WTC11 (cell line): ENCODE measurements at regions not wholly inside any gene's neighbourhood (a gene's known extent, or its start where the extent isn't known, plus 50 kb on each side); places are given as distances from the start of the nearest gene placed in this dataset.

Source experiments
- ATAC-seq: fragments of 200-7000 bp; cut with Tn5 transposase; 2 replicates; pipeline ENCODE4 v1.10.0; 2021; ENCODE audit warnings: mild to moderate bottlenecking, moderate library complexity
- CTCF ChIA-PET: fragments of 300-600 bp; sonication (Branson Sonifier 250); formaldehyde crosslinking; loops from one replicate; lab custom pipeline; 2021; ENCODE audit warnings: antibody characterized with exemption; lab: Charles Lee
- POLR2A ChIA-PET: fragments of 350-600 bp; sonication (Branson Sonifier 250); formaldehyde crosslinking; loops from one replicate; lab custom pipeline; 2021; ENCODE audit warnings: antibody characterized with exemption; lab: Charles Lee
- DNase-seq: peaks from one replicate; pipeline ENCODE4 v3.0.0; 2021; ENCODE audit warnings: low spot score
- H3K27ac Mint-ChIP-seq: 2 replicates; pipeline ENCODE4 v1.8.0; 2021; ENCODE audit warnings: mixed read lengths
- H3K27me3 Mint-ChIP-seq: 2 replicates; pipeline ENCODE4 v1.8.0; 2021; ENCODE audit warnings: low read depth, mild to moderate bottlenecking, moderate library complexity, mixed read lengths
- H3K36me3 Mint-ChIP-seq: 2 replicates; pipeline ENCODE4 v1.8.0; 2021; ENCODE audit warnings: mixed read lengths
- H3K4me1 Mint-ChIP-seq: 2 replicates; pipeline ENCODE4 v1.8.0; 2022; ENCODE audit warnings: mixed read lengths
- H3K4me3 Mint-ChIP-seq: 2 replicates; pipeline ENCODE4 v1.8.0; 2021; ENCODE audit warnings: mild to moderate bottlenecking, moderate library complexity, mixed read lengths
- H3K9me3 Mint-ChIP-seq: 2 replicates; pipeline ENCODE4 v1.8.0; 2021; ENCODE audit warnings: mixed read lengths
- CREB1 ChIP-seq: sonication (generic); formaldehyde crosslinking; IDR thresholded peaks from 2 replicates; pipeline ENCODE4 v1.8.0; 2023; ENCODE audit warnings: mild to moderate bottlenecking, missing genetic modification reagents
- FOXK1 ChIP-seq: sonication (generic); formaldehyde crosslinking; IDR thresholded peaks from 2 replicates; pipeline ENCODE4 v1.8.0; 2022; ENCODE audit warnings: mild to moderate bottlenecking, moderate library complexity, missing genetic modification reagents
- HMGA2 ChIP-seq: fragments of 250-450 bp; sonication (Bioruptor Pico); IDR thresholded peaks from 2 replicates; pipeline ENCODE4 v1.4.0; 2021; ENCODE audit warnings: mild to moderate bottlenecking, moderate library complexity
- KAT7 ChIP-seq: sonication (generic); formaldehyde crosslinking; IDR thresholded peaks from 2 replicates; pipeline ENCODE4 v1.8.1; 2023; ENCODE audit warnings: missing genetic modification reagents, mild to moderate bottlenecking, borderline replicate concordance
- TP53 ChIP-seq: sonication (generic); formaldehyde crosslinking; IDR thresholded peaks from 2 replicates; pipeline ENCODE4 v1.8.1; 2023; ENCODE audit warnings: mild to moderate bottlenecking, missing genetic modification reagents
- ZBTB21 ChIP-seq: sonication (generic); formaldehyde crosslinking; IDR thresholded peaks from 2 replicates; pipeline ENCODE4 v1.8.1; 2023; ENCODE audit warnings: mild to moderate bottlenecking, missing genetic modification reagents, borderline replicate concordance
- ZNF121 ChIP-seq: sonication (generic); formaldehyde crosslinking; IDR thresholded peaks from 2 replicates; pipeline ENCODE4 v1.8.0; 2023; ENCODE audit warnings: missing genetic modification reagents
- TF ChIP-seq, protein P1 (sequence below): sonication (generic); formaldehyde crosslinking; IDR thresholded peaks from 2 replicates; pipeline ENCODE4 v1.8.1; 2023; ENCODE audit warnings: mild to moderate bottlenecking, missing genetic modification reagents
- TF ChIP-seq, protein P2 (sequence below): sonication (generic); formaldehyde crosslinking; IDR thresholded peaks from 2 replicates; pipeline ENCODE4 v1.8.0; 2023; ENCODE audit warnings: missing genetic modification reagents, mild to moderate bottlenecking, borderline replicate concordance
- TF ChIP-seq, protein P3 (sequence below): sonication (generic); formaldehyde crosslinking; IDR thresholded peaks from 2 replicates; pipeline ENCODE4 v1.8.1; 2022; ENCODE audit warnings: low read depth, missing genetic modification reagents, borderline replicate concordance
- TF ChIP-seq, protein P4 (sequence below): sonication (generic); formaldehyde crosslinking; IDR thresholded peaks from 2 replicates; pipeline ENCODE4 v1.8.0; 2023; ENCODE audit warnings: mild to moderate bottlenecking, missing genetic modification reagents
- TF ChIP-seq, protein P5 (sequence below): sonication (generic); formaldehyde crosslinking; IDR thresholded peaks from 2 replicates; pipeline ENCODE4 v1.8.1; 2023; ENCODE audit warnings: mild to moderate bottlenecking, missing genetic modification reagents, borderline replicate concordance
- TF ChIP-seq, protein P6 (sequence below): sonication (generic); formaldehyde crosslinking; IDR thresholded peaks from 2 replicates; pipeline ENCODE4 v1.8.1; 2022; ENCODE audit warnings: mild to moderate bottlenecking, moderate library complexity, missing genetic modification reagents

DNA sequence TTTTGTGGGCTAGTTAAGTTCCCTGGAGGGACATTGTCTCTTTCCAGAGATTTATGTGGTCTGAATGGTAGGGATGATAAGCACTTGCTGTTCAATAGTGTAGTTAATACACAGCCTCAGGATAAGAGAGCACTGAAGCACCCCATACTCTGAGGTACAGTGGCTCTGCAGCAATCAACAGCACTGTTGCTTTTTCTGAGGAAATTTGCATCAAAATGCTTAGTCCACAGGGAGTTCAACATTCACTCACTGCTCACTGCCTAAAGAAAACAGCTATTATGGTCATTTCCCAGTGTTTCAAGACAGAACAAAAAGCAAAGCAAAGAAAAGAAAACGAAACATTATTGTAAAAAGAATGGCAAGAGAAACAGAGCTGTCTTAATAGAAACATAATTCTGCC, 441.9 kb downstream of the PLOD2 start (continued):
- TF ChIP-seq, protein P1, sequence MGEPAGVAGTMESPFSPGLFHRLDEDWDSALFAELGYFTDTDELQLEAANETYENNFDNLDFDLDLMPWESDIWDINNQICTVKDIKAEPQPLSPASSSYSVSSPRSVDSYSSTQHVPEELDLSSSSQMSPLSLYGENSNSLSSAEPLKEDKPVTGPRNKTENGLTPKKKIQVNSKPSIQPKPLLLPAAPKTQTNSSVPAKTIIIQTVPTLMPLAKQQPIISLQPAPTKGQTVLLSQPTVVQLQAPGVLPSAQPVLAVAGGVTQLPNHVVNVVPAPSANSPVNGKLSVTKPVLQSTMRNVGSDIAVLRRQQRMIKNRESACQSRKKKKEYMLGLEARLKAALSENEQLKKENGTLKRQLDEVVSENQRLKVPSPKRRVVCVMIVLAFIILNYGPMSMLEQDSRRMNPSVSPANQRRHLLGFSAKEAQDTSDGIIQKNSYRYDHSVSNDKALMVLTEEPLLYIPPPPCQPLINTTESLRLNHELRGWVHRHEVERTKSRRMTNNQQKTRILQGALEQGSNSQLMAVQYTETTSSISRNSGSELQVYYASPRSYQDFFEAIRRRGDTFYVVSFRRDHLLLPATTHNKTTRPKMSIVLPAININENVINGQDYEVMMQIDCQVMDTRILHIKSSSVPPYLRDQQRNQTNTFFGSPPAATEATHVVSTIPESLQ: no peak
- TF ChIP-seq KAT7 (CRISPR knock-in tag) (no peak), ZBTB21 (CRISPR knock-in tag) (no peak)
- TF ChIP-seq, protein P2, sequence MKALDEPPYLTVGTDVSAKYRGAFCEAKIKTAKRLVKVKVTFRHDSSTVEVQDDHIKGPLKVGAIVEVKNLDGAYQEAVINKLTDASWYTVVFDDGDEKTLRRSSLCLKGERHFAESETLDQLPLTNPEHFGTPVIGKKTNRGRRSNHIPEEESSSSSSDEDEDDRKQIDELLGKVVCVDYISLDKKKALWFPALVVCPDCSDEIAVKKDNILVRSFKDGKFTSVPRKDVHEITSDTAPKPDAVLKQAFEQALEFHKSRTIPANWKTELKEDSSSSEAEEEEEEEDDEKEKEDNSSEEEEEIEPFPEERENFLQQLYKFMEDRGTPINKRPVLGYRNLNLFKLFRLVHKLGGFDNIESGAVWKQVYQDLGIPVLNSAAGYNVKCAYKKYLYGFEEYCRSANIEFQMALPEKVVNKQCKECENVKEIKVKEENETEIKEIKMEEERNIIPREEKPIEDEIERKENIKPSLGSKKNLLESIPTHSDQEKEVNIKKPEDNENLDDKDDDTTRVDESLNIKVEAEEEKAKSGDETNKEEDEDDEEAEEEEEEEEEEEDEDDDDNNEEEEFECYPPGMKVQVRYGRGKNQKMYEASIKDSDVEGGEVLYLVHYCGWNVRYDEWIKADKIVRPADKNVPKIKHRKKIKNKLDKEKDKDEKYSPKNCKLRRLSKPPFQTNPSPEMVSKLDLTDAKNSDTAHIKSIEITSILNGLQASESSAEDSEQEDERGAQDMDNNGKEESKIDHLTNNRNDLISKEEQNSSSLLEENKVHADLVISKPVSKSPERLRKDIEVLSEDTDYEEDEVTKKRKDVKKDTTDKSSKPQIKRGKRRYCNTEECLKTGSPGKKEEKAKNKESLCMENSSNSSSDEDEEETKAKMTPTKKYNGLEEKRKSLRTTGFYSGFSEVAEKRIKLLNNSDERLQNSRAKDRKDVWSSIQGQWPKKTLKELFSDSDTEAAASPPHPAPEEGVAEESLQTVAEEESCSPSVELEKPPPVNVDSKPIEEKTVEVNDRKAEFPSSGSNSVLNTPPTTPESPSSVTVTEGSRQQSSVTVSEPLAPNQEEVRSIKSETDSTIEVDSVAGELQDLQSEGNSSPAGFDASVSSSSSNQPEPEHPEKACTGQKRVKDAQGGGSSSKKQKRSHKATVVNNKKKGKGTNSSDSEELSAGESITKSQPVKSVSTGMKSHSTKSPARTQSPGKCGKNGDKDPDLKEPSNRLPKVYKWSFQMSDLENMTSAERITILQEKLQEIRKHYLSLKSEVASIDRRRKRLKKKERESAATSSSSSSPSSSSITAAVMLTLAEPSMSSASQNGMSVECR (CRISPR knock-in tag): no peak

DNA sequence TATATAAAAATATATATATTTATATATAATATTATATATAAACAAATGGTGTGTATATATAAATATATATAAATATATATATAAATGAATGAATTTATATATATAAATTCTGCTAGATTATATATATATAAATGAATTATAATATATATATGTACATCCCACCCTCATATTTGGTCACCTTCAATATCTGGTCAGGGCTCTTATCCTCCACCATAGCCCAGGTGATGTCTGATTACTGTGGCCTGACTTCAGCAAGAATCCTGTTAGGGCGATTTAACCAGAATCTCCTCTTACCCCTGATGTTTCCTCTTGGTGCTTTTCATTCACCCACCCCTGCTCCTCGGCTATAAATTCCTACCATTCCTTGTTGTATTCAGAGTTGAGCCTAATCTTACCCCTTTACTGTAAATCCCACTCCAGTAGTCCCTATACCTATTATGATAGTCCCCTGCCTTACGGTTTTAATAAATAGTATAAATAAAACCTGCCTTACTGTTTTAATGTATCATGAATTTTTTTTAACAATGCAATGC, 439.6 kb downstream of the PLOD2 start:
- ChIA-PET POLR2A (no interaction called here), CTCF (no interaction called here)
- no peak for TF ChIP-seq ZNF121 (CRISPR knock-in tag)
- TF ChIP-seq CREB1 (CRISPR knock-in tag): no peak
- TF ChIP-seq, protein P3, sequence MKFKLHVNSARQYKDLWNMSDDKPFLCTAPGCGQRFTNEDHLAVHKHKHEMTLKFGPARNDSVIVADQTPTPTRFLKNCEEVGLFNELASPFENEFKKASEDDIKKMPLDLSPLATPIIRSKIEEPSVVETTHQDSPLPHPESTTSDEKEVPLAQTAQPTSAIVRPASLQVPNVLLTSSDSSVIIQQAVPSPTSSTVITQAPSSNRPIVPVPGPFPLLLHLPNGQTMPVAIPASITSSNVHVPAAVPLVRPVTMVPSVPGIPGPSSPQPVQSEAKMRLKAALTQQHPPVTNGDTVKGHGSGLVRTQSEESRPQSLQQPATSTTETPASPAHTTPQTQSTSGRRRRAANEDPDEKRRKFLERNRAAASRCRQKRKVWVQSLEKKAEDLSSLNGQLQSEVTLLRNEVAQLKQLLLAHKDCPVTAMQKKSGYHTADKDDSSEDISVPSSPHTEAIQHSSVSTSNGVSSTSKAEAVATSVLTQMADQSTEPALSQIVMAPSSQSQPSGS: no peak
- no peak for TF ChIP-seq FOXK1 (CRISPR knock-in tag)
- TF ChIP-seq, protein P1: no peak
- peak; percentile 57; the same call in 1 of the 2 replicates for TF ChIP-seq HMGA2 (CRISPR knock-in tag)
- peaks cover 18% of the 10 kb centered on the region for H3K4me1 Mint-ChIP-seq
- peaks cover 6% of the 10 kb centered on the region; the same call in 1 of the 2 replicates for H3K36me3 Mint-ChIP-seq
- H3K4me3 Mint-ChIP-seq: no peak overlapping the region
- DNase-seq (no peak), ATAC-seq (peak; percentile 67)
- H3K27ac Mint-ChIP-seq: no peak overlapping the region
- H3K9me3 Mint-ChIP-seq: peaks cover 25% of the 10 kb centered on the region
- H3K27me3 Mint-ChIP-seq: no peaks in the 10 kb centered on the region; the same call in 1 of the 2 replicates

DNA sequence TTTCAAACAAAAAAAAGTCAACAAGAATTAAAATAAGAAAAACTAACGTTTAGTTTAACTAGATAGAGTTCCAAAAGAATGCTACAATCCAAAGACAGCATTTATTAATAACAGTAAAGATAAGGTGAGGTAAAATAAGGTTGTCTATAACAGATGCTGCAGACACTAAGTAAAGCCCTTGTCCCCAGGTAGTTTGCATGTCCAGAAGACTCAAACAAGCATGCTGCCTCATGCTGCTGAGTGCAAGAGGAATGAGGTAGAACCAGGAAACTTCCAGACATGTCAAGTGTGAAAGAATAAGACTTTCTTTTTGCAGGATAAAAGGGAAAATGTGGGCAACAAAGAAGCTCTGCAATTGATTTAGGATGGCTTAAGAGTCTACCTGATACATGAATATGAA, 439.2 kb downstream of the PLOD2 start:
- H3K9me3 Mint-ChIP-seq: peaks cover 25% of the 10 kb centered on the region
- no peaks in the 10 kb centered on the region; the same call in 1 of the 2 replicates for H3K27me3 Mint-ChIP-seq
- no peak overlapping the region for H3K27ac Mint-ChIP-seq
- H3K36me3 Mint-ChIP-seq: 0 out of 2 replicates have a peak, but pooled peaks cover 6% of the 10 kb centered on the region
- ChIA-PET POLR2A (no interaction called here), CTCF (no interaction called here)
- no peak overlapping the region for H3K4me3 Mint-ChIP-seq
- DNase-seq (no peak), ATAC-seq (peak; percentile 47)
- peaks cover 18% of the 10 kb centered on the region for H3K4me1 Mint-ChIP-seq
- TF ChIP-seq, protein P4, sequence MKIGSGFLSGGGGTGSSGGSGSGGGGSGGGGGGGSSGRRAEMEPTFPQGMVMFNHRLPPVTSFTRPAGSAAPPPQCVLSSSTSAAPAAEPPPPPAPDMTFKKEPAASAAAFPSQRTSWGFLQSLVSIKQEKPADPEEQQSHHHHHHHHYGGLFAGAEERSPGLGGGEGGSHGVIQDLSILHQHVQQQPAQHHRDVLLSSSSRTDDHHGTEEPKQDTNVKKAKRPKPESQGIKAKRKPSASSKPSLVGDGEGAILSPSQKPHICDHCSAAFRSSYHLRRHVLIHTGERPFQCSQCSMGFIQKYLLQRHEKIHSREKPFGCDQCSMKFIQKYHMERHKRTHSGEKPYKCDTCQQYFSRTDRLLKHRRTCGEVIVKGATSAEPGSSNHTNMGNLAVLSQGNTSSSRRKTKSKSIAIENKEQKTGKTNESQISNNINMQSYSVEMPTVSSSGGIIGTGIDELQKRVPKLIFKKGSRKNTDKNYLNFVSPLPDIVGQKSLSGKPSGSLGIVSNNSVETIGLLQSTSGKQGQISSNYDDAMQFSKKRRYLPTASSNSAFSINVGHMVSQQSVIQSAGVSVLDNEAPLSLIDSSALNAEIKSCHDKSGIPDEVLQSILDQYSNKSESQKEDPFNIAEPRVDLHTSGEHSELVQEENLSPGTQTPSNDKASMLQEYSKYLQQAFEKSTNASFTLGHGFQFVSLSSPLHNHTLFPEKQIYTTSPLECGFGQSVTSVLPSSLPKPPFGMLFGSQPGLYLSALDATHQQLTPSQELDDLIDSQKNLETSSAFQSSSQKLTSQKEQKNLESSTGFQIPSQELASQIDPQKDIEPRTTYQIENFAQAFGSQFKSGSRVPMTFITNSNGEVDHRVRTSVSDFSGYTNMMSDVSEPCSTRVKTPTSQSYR (CRISPR knock-in tag): no peak
- TF ChIP-seq TP53 (CRISPR knock-in tag) (no peak), KAT7 (CRISPR knock-in tag) (no peak), FOXK1 (CRISPR knock-in tag) (no peak)
- TF ChIP-seq, protein P5, sequence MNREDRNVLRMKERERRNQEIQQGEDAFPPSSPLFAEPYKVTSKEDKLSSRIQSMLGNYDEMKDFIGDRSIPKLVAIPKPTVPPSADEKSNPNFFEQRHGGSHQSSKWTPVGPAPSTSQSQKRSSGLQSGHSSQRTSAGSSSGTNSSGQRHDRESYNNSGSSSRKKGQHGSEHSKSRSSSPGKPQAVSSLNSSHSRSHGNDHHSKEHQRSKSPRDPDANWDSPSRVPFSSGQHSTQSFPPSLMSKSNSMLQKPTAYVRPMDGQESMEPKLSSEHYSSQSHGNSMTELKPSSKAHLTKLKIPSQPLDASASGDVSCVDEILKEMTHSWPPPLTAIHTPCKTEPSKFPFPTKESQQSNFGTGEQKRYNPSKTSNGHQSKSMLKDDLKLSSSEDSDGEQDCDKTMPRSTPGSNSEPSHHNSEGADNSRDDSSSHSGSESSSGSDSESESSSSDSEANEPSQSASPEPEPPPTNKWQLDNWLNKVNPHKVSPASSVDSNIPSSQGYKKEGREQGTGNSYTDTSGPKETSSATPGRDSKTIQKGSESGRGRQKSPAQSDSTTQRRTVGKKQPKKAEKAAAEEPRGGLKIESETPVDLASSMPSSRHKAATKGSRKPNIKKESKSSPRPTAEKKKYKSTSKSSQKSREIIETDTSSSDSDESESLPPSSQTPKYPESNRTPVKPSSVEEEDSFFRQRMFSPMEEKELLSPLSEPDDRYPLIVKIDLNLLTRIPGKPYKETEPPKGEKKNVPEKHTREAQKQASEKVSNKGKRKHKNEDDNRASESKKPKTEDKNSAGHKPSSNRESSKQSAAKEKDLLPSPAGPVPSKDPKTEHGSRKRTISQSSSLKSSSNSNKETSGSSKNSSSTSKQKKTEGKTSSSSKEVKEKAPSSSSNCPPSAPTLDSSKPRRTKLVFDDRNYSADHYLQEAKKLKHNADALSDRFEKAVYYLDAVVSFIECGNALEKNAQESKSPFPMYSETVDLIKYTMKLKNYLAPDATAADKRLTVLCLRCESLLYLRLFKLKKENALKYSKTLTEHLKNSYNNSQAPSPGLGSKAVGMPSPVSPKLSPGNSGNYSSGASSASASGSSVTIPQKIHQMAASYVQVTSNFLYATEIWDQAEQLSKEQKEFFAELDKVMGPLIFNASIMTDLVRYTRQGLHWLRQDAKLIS (CRISPR knock-in tag): no peak
- TF ChIP-seq, protein P6, sequence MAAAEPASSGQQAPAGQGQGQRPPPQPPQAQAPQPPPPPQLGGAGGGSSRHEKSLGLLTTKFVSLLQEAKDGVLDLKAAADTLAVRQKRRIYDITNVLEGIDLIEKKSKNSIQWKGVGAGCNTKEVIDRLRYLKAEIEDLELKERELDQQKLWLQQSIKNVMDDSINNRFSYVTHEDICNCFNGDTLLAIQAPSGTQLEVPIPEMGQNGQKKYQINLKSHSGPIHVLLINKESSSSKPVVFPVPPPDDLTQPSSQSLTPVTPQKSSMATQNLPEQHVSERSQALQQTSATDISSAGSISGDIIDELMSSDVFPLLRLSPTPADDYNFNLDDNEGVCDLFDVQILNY (CRISPR knock-in tag): no peak
